AG04450 (cell line): ENCODE measurements at regions not wholly inside any gene's neighbourhood (a gene's known extent, or its start where the extent isn't known, plus 50 kb on each side); places are given as distances from the start of the nearest gene placed in this dataset.
"Not testable (repeated sequence)": the region's sequence is repeated elsewhere in the genome, so short reads cannot be mapped to it uniquely, and the experiment has no call there.

Experiments used
- CTCF ChIA-PET: fragments of 300-600, 350-600 bp; formaldehyde crosslinking; extraction: SDS; loops from one replicate; lab custom pipeline; 2022; ENCODE audit warnings: antibody characterized with exemption, inconsistent platforms; lab: Charles Lee
- POLR2A ChIA-PET: fragments of 350-600 bp; formaldehyde crosslinking; extraction: SDS; loops from one replicate; lab custom pipeline; 2021; ENCODE audit warnings: antibody characterized with exemption, inconsistent platforms; lab: Yijun Ruan, JAX
- DNase-seq: peaks from one replicate; pipeline ENCODE4 v3.0.0-alpha.2; 2011; ENCODE audit warnings: low read depth, low spot score
- H3K27ac ChIP-seq: one replicate; pipeline ENCODE4 v1.5.1; 2012; ENCODE audit warnings: low read depth, low read length, control low read depth
- H3K27me3 ChIP-seq: one replicate; pipeline ENCODE4 v1.6.0; 2012; ENCODE audit warnings: low read length; ENCODE audit not compliant: control insufficient read depth, insufficient read depth
- H3K4me3 ChIP-seq: 2 replicates; pipeline ENCODE4 v1.5.1; 2011; ENCODE audit warnings: mild to moderate bottlenecking, low read depth, low read length, control low read depth
- H3K9me3 ChIP-seq: 2 replicates; pipeline ENCODE4 v1.5.1; 2012; ENCODE audit warnings: low read length; ENCODE audit not compliant: control insufficient read depth, insufficient read depth
- CTCF ChIP-seq: IDR thresholded peaks from 2 replicates; pipeline ENCODE4 v1.5.1; 2011; ENCODE audit warnings: low read depth, low read length, control low read depth, inconsistent platforms

- TF ChIP-seq CTCF: no peak
- Histone ChIP-seq H3K27me3 (no peaks in the 10 kb centered on the region), H3K27ac (no peak overlapping the region), H3K9me3 (peaks cover 65% of the 10 kb centered on the region), H3K4me3 (no peak overlapping the region)
- ChIA-PET CTCF (no interaction called here), POLR2A (no interaction called here)
- DNase-seq: no peak
These were observed 156.7 kb downstream of the TMEM121 start for GRCh38 chr14:105682956-105683570.

- H3K9me3 ChIP-seq: peaks cover 67% of the 10 kb centered on the region
- DNase-seq, H3K27ac ChIP-seq, H3K27me3 ChIP-seq, H3K4me3 ChIP-seq, CTCF ChIA-PET, POLR2A ChIA-PET: not testable (repeated sequence)
These were observed 157.7 kb downstream of the TMEM121 start for GRCh38 chr14:105684056-105684455.

- peaks cover 64% of the 10 kb centered on the region for H3K9me3 ChIP-seq
- CTCF ChIA-PET, H3K4me3 ChIP-seq, DNase-seq, H3K27ac ChIP-seq, POLR2A ChIA-PET, H3K27me3 ChIP-seq: not testable (repeated sequence)
These were observed 158.2 kb downstream of the TMEM121 start for GRCh38 chr14:105684597-105684996.

- Histone ChIP-seq H3K27me3 (no peaks in the 10 kb centered on the region), H3K9me3 (peaks cover 64% of the 10 kb centered on the region), H3K4me3 (no peak overlapping the region), H3K27ac (no peak overlapping the region)
- ChIA-PET CTCF (no interaction called here), POLR2A (no interaction called here)
- no peak for DNase-seq
- no peak for TF ChIP-seq CTCF
These were observed 158.6 kb downstream of the TMEM121 start for GRCh38 chr14:105685003-105685402.

- peaks cover 69% of the 10 kb centered on the region for H3K9me3 ChIP-seq
- DNase-seq, POLR2A ChIA-PET, H3K4me3 ChIP-seq, H3K27ac ChIP-seq, CTCF ChIA-PET, H3K27me3 ChIP-seq: not testable (repeated sequence)
These were observed 159.2 kb downstream of the TMEM121 start for GRCh38 chr14:105685605-105686004.

- peaks cover 72% of the 10 kb centered on the region for H3K9me3 ChIP-seq
- H3K27ac ChIP-seq, POLR2A ChIA-PET, DNase-seq, H3K4me3 ChIP-seq, H3K27me3 ChIP-seq, CTCF ChIA-PET: not testable (repeated sequence)
These were observed 159.7 kb downstream of the TMEM121 start for GRCh38 chr14:105686050-105686449.

- H3K9me3 ChIP-seq: peaks cover 77% of the 10 kb centered on the region
- POLR2A ChIA-PET, H3K4me3 ChIP-seq, CTCF ChIA-PET, H3K27ac ChIP-seq, DNase-seq, H3K27me3 ChIP-seq: not testable (repeated sequence)
These were observed 160.2 kb downstream of the TMEM121 start for GRCh38 chr14:105686462-105687170.

- DNase-seq, POLR2A ChIA-PET, H3K27me3 ChIP-seq, H3K4me3 ChIP-seq, H3K27ac ChIP-seq, CTCF ChIA-PET: not testable (repeated sequence)
- peaks cover 74% of the 10 kb centered on the region for H3K9me3 ChIP-seq
These were observed 161.0 kb downstream of the TMEM121 start for GRCh38 chr14:105687171-105688022.

GRCh38 chr14:105688023-105688351 lies 161.6 kb downstream of the TMEM121 start:
- POLR2A ChIA-PET, DNase-seq, CTCF ChIA-PET, H3K4me3 ChIP-seq, H3K27ac ChIP-seq, H3K27me3 ChIP-seq: not testable (repeated sequence)
- H3K9me3 ChIP-seq: peaks cover 68% of the 10 kb centered on the region

- POLR2A ChIA-PET, CTCF ChIA-PET, H3K4me3 ChIP-seq, DNase-seq, H3K27ac ChIP-seq, H3K27me3 ChIP-seq: not testable (repeated sequence)
- peaks cover 60% of the 10 kb centered on the region for H3K9me3 ChIP-seq
These were observed 162.4 kb downstream of the TMEM121 start for GRCh38 chr14:105688664-105689221.
